NOMO-1 (cell line): ENCODE measurements at regions not wholly inside any gene's neighbourhood (a gene's known extent, or its start where the extent isn't known, plus 50 kb on each side); places are given as distances from the start of the nearest gene placed in this dataset.
"Not testable (repeated sequence)": the region's sequence is repeated elsewhere in the genome, so short reads cannot be mapped to it uniquely, and the experiment has no call there.

ENCODE experiments used
- DNase-seq, 2 experiments: peaks; one replicate each; lab custom pipeline; 2025; ENCODE audit not compliant: unreplicated experiment in 2 of 2; lab: John Stamatoyannopoulos, UW

- DNase-seq, result no peak
These were observed 117.7 kb downstream of the TMEM167A start for GRCh38 chr5:82959466-82959865.

GRCh38 chr5:82956600-82956999, 120.6 kb downstream of the TMEM167A start:
- DNase-seq, result no peak

- no peak for DNase-seq
These were observed 124.9 kb downstream of the TMEM167A start for GRCh38 chr5:82952326-82952725.

- DNase-seq, result not testable (repeated sequence)
These were observed 132.9 kb downstream of the TMEM167A start for GRCh38 chr5:82944267-82944666.

GRCh38 chr5:82942083-82942881, 134.9 kb downstream of the TMEM167A start:
- DNase-seq, result peak in 1 of 2 experiments; percentile 33

GRCh38 chr5:82938901-82939725, 138.1 kb downstream of the TMEM167A start:
- DNase-seq, result no peak

- not testable (repeated sequence) for DNase-seq
These were observed 144.5 kb downstream of the TMEM167A start for GRCh38 chr5:82932473-82933220.

- no peak for DNase-seq
These were observed 146.1 kb downstream of the TMEM167A start for GRCh38 chr5:82931110-82931509.

- no peak for DNase-seq
These were observed 152.2 kb downstream of the TMEM167A start for GRCh38 chr5:82925061-82925411.

- no peak for DNase-seq
These were observed 152.8 kb downstream of the TMEM167A start for GRCh38 chr5:82924226-82925060.

GRCh38 chr5:82922086-82922734, 155.0 kb downstream of the TMEM167A start:
- no peak for DNase-seq

GRCh38 chr5:82918311-82919031, 158.7 kb downstream of the TMEM167A start:
- no peak for DNase-seq

- DNase-seq, result no peak
These were observed 159.6 kb downstream of the TMEM167A start for GRCh38 chr5:82917584-82917983.

GRCh38 chr5:82913971-82914370, 163.2 kb downstream of the TMEM167A start:
- no peak for DNase-seq

- no peak for DNase-seq
These were observed 164.7 kb downstream of the TMEM167A start for GRCh38 chr5:82912462-82912861.

GRCh38 chr5:82911910-82912309, 165.3 kb downstream of the TMEM167A start:
- DNase-seq, result no peak

GRCh38 chr5:82910905-82911304, 166.3 kb downstream of the TMEM167A start:
- DNase-seq, result no peak

GRCh38 chr5:82910491-82910890, 166.7 kb downstream of the TMEM167A start:
- DNase-seq, result no peak

GRCh38 chr5:82909771-82910170, 167.4 kb downstream of the TMEM167A start:
- DNase-seq, result no peak
